ENCODE measurements at regions not wholly inside any gene's neighbourhood (a gene's known extent, or its start where the extent isn't known, plus 50 kb on each side); places are given as distances from the start of the nearest gene placed in this dataset.

DNA sequence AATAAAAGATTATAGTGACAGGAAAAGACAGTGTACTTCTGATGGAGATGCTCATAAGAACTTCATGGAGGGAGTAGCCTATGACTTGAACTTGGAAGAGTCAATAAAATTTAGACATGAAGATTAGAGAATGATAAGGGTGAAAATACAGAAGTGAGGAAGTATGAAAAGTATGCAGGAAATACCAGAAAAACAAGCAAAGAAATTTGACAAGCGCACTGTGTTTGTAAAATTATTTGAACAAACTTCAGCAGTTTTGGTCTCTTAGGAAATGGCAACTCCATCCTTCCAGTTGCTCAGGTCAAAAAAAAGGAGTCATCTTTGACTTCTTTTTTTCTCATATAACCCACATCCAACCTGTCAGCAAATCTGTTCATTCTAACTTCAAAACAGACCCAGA is 864.0 kb upstream of the ZEB2 start:
- Histone ChIP-seq H3K4me3 (ENCODE audit: low read depth, low read length) (no peak overlapping the region), H3K36me3 (ENCODE audit: control insufficient read depth in 2 of 2, insufficient read depth in 1 of 2, low read length in 2 of 2) (no peaks in the 10 kb centered on the region), H3K9me3 (ENCODE audit: control insufficient read depth, insufficient read depth, low read depth, low read length) (no peaks in the 10 kb centered on the region), H3K27ac (ENCODE audit: extremely low read depth, low read depth, low read length) (no peak overlapping the region), H3K4me1 (ENCODE audit: control insufficient read depth, insufficient read depth, low read length) (no peaks in the 10 kb centered on the region)
- CTCF ChIA-PET = no interaction called here
- POLR2A ChIA-PET = no interaction called here
- TF ChIP-seq TRIM28 (IDR thresholded peaks at IDR 0.05; ENCODE audit: borderline replicate concordance, low read length) = no peak
- no peak for TF ChIP-seq KLF8 (tag by site-specific recombination; IDR thresholded peaks at IDR 0.05)
- no peak for TF ChIP-seq ZNF121 (tag by site-specific recombination; IDR thresholded peaks at IDR 0.05)
- TF ChIP-seq ZNF571 (tag by site-specific recombination; IDR thresholded peaks at IDR 0.05) = no peak
- no peak for TF ChIP-seq ZNF354C (tag by site-specific recombination; IDR thresholded peaks at IDR 0.05; ENCODE audit: borderline replicate concordance, low read depth)
- no peak for TF ChIP-seq ZNF366 (tag by site-specific recombination; conservative IDR thresholded peaks at IDR 0.05)
- TF ChIP-seq ZNF623 (tag by site-specific recombination; IDR thresholded peaks at IDR 0.05) = no peak
- no peak for TF ChIP-seq ZNF24 (tag by site-specific recombination; IDR thresholded peaks at IDR 0.05)
- TF ChIP-seq ZNF548 (tag by site-specific recombination; IDR thresholded peaks at IDR 0.05) = no peak
- TF ChIP-seq SP2 (tag by site-specific recombination; IDR thresholded peaks at IDR 0.05) = no peak
- TF ChIP-seq ZNF146 (tag by site-specific recombination; IDR thresholded peaks at IDR 0.05) = no peak
- no peak for TF ChIP-seq SCRT2 (tag by site-specific recombination; IDR thresholded peaks at IDR 0.05)
- TF ChIP-seq ZNF555 (tag by site-specific recombination; conservative IDR thresholded peaks at IDR 0.05) = no peak
- no peak for TF ChIP-seq ZNF292 (tag by site-specific recombination; IDR thresholded peaks at IDR 0.05; ENCODE audit: borderline replicate concordance, low read depth)
- no peak for TF ChIP-seq KLF9 (tag by site-specific recombination; IDR thresholded peaks at IDR 0.05; ENCODE audit: low read depth)
- no peak for TF ChIP-seq ZNF677 (tag by site-specific recombination; IDR thresholded peaks at IDR 0.05)
- TF ChIP-seq ZNF518A (tag by site-specific recombination; conservative IDR thresholded peaks at IDR 0.05; ENCODE audit: low read depth) = no peak
- TF ChIP-seq, protein P1, sequence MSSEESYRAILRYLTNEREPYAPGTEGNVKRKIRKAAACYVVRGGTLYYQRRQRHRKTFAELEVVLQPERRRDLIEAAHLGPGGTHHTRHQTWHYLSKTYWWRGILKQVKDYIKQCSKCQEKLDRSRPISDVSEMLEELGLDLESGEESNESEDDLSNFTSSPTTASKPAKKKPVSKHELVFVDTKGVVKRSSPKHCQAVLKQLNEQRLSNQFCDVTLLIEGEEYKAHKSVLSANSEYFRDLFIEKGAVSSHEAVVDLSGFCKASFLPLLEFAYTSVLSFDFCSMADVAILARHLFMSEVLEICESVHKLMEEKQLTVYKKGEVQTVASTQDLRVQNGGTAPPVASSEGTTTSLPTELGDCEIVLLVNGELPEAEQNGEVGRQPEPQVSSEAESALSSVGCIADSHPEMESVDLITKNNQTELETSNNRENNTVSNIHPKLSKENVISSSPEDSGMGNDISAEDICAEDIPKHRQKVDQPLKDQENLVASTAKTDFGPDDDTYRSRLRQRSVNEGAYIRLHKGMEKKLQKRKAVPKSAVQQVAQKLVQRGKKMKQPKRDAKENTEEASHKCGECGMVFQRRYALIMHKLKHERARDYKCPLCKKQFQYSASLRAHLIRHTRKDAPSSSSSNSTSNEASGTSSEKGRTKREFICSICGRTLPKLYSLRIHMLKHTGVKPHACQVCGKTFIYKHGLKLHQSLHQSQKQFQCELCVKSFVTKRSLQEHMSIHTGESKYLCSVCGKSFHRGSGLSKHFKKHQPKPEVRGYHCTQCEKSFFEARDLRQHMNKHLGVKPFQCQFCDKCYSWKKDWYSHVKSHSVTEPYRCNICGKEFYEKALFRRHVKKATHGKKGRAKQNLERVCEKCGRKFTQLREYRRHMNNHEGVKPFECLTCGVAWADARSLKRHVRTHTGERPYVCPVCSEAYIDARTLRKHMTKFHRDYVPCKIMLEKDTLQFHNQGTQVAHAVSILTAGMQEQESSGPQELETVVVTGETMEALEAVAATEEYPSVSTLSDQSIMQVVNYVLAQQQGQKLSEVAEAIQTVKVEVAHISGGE (tag by site-specific recombination; conservative IDR thresholded peaks at IDR 0.05; ENCODE audit: low read depth) = no peak
- TF ChIP-seq ZNF704 (tag by site-specific recombination; IDR thresholded peaks at IDR 0.05) = no peak
- no peak for TF ChIP-seq ZNF560 (tag by site-specific recombination; IDR thresholded peaks at IDR 0.05; ENCODE audit: borderline replicate concordance)

Data from HEK293 (cell line).